Spleen (tissue), 11 donors: ENCODE measurements at regions not wholly inside any gene's neighbourhood (a gene's known extent, or its start where the extent isn't known, plus 50 kb on each side); places are given as distances from the start of the nearest gene placed in this dataset.

Experiments
- DNase-seq: peaks from one replicate; pipeline ENCODE4 v3.0.0-alpha.2; 2020
- H3K27ac ChIP-seq, 8 donors: fragments of 200-600 bp; sonication (generic) in 7 of 8; 1 replicate in 4 of 8; 2 replicates in 4 of 8; pipeline versions ENCODE4 v1.5.0 to v1.8.0; 2016 to 2021; ENCODE audit warnings: inconsistent platforms in 4 of 8, mild to moderate bottlenecking in 4 of 8, moderate library complexity in 1 of 8
- H3K27me3 ChIP-seq, 7 donors: fragments of 200-600 bp; sonication (generic) in 6 of 7; replicated peaks in 1 of 7; 1 replicate in 4 of 7; 2 replicates in 3 of 7; pipeline versions ENCODE4 v1.5.0 to v1.8.0; 2016 to 2021; ENCODE audit warnings: inconsistent platforms in 3 of 7, mild to moderate bottlenecking in 1 of 7
- H3K36me3 ChIP-seq, 6 donors: fragments of 200-600 bp; sonication (generic) in 5 of 6; 1 replicate in 4 of 6; 2 replicates in 2 of 6; pipeline versions ENCODE4 v1.5.0 to v1.8.0; 2016 to 2021; ENCODE audit warnings: inconsistent platforms in 2 of 6
- H3K4me1 ChIP-seq, 6 donors: fragments of 200-600 bp; sonication (generic) in 5 of 6; 1 replicate in 3 of 6; 2 replicates in 3 of 6; pipeline versions ENCODE4 v1.5.0 to v1.8.0; 2016 to 2021; ENCODE audit warnings: inconsistent platforms in 3 of 6
- H3K4me3 ChIP-seq, 8 donors: fragments of 200-600 bp; sonication (generic) in 7 of 8; 1 replicate in 4 of 8; 2 replicates in 4 of 8; pipeline versions ENCODE4 v1.5.0 to v1.8.0; 2016 to 2021; ENCODE audit warnings: inconsistent platforms in 4 of 8, mild to moderate bottlenecking in 4 of 8, moderate library complexity in 2 of 8
- H3K9me3 ChIP-seq, 8 donors: fragments of 200-600 bp; sonication (generic) in 7 of 8; 1 replicate in 4 of 8; 2 replicates in 4 of 8; pipeline versions ENCODE4 v1.5.0 to v1.8.0; 2016 to 2021; ENCODE audit warnings: inconsistent platforms in 4 of 8
- POLR2A ChIP-seq, 3 donors: fragments of 450-650 bp; IDR thresholded peaks; one replicate each; pipeline ENCODE4 v1.5.1; 2017; ENCODE audit warnings: antibody characterized with exemption in 3 of 3, mild to moderate bottlenecking in 1 of 3
- POLR2AphosphoS5 ChIP-seq, 3 donors: sonication (generic); formaldehyde crosslinking; IDR thresholded peaks; one replicate each; pipeline ENCODE4 v1.5.1; 2017; ENCODE audit warnings: antibody characterized with exemption in 3 of 3
- WGBS, 5 donors: extraction: QIAGEN DNeasy Blood & Tissue Kit in 3 of 5; methylation state at CpG; one replicate each; pipeline versions ENCODE4 v1.1.5 to v1.1.7; 2013 to 2018; 5-methylcytosine and 5-hydroxymethylcytosine counted together
- intact Hi-C: fragments of 100-400 bp; cut with DNase I; formaldehyde crosslinking; loops from one replicate; pipeline ENCODE4 v1.15.0; 2023; ENCODE audit warnings: low total_unique reads
- TF ChIP-seq, protein P1 (sequence below), 11 experiments: fragments of 200-600 bp in 7 of 11; fragments of 450-650 bp in 4 of 11; sonication (generic) in 4 of 11; IDR thresholded peaks in 8 of 11; conservative IDR thresholded peaks in 3 of 11; 1 replicate in 7 of 11; 2 replicates in 4 of 11; pipeline versions ENCODE4 v1.4.0 to v1.8.0; 2016 to 2021; ENCODE audit warnings: antibody characterized with exemption in 11 of 11, inconsistent platforms in 4 of 11, mild to moderate bottlenecking in 1 of 11
- donor health status: healthy with polysubstance abuse.
- donor health status: DM: no; HTN: no; CAD: no; lungs with moderate emphysema.
- donor health status: DM: no; HTN: no; CAD: no.
- donor health status: Bipolar disorder and iron deficiency.
- donor health status: healthy.
- donor health status: DM: no; HTN: no; CAD: no.
- donor health status: DM: yes; HTN: yes; CAD: no.

DNA sequence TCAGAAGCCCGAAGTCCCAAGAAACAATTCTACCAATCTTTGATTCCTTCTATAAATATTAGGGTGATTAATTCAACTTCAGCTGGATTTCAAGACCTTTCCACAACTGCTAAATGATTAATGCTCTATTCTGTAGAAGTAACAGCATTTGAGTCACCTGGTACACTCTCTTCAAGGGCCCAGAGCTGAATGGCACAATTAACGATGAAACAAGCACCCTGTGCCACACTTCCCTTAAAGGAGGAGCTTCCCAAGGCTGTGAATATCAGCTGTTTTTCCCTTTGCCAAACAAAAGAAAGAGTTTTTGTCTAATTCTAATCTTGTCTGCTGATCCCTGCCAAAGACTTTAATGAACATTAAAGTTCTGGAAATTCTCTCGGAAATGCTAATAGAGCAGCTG, 56.0 kb downstream of the BOD1L2 start:
- intact Hi-C loops, result no loop called here
- WGBS, 5 donors, result 70 to 83% (median 76%) methylated on average over 3 of the region's 3 CpGs

DNA sequence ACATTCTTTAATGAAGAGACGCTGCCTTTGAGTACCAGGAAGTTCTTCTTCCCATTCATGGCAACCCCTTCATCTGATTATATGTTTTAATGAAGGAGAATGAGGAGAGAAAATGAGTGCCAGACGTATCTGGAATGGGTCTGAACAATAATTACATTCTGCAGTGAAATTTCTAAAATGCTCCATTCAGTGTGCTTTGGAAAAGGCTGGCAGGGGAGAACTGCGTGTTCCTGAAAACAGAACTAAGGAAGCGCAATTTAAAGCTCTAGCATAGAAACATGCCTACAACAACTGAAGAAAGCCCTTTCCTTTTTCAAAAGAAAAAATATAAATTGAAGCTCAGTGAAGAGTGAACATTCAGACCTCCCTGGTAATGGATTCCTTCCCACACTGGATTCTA, 58.8 kb downstream of the BOD1L2 start:
- no peak overlapping the region for H3K27ac ChIP-seq
- H3K27me3 ChIP-seq, result peaks cover 0 to 44% (median 0%) of the 10 kb centered on the region in 7 donors
- no peak overlapping the region for H3K4me3 ChIP-seq
- DNase-seq, result no peak
- TF ChIP-seq POLR2A (IDR thresholded peaks at IDR 0.05), result no peak
- TF ChIP-seq, protein P1, sequence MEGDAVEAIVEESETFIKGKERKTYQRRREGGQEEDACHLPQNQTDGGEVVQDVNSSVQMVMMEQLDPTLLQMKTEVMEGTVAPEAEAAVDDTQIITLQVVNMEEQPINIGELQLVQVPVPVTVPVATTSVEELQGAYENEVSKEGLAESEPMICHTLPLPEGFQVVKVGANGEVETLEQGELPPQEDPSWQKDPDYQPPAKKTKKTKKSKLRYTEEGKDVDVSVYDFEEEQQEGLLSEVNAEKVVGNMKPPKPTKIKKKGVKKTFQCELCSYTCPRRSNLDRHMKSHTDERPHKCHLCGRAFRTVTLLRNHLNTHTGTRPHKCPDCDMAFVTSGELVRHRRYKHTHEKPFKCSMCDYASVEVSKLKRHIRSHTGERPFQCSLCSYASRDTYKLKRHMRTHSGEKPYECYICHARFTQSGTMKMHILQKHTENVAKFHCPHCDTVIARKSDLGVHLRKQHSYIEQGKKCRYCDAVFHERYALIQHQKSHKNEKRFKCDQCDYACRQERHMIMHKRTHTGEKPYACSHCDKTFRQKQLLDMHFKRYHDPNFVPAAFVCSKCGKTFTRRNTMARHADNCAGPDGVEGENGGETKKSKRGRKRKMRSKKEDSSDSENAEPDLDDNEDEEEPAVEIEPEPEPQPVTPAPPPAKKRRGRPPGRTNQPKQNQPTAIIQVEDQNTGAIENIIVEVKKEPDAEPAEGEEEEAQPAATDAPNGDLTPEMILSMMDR (IDR thresholded peaks at IDR 0.05 in 8 of 11, conservative IDR thresholded peaks at IDR 0.05 in 3 of 11), result no peak
- no peak for TF ChIP-seq POLR2AphosphoS5 (IDR thresholded peaks at IDR 0.05)
- H3K4me1 ChIP-seq, result peaks cover 0 to 13% (median 9%) of the 10 kb centered on the region in 6 donors
- H3K9me3 ChIP-seq, result no peaks in the 10 kb centered on the region
- 78 to 86% (median 82%) methylated on average over 4 of the region's 4 CpGs for WGBS, 5 donors
- intact Hi-C loops, result no loop called here
- H3K36me3 ChIP-seq, result no peaks in the 10 kb centered on the region

More for the DNA sequence above, 56.0 kb downstream of the BOD1L2 start:
- H3K27ac ChIP-seq, result no peak overlapping the region
- H3K4me1 ChIP-seq, result no peaks in the 10 kb centered on the region
- no peak for DNase-seq
- TF ChIP-seq, protein P1 (IDR thresholded peaks at IDR 0.05 in 8 of 11, conservative IDR thresholded peaks at IDR 0.05 in 3 of 11), result no peak
- TF ChIP-seq POLR2A (IDR thresholded peaks at IDR 0.05) (no peak), POLR2AphosphoS5 (IDR thresholded peaks at IDR 0.05) (no peak)
- H3K9me3 ChIP-seq, result no peaks in the 10 kb centered on the region
- peaks cover 0 to 19% (median 0%) of the 10 kb centered on the region in 7 donors for H3K27me3 ChIP-seq
- H3K4me3 ChIP-seq, result no peak overlapping the region
- H3K36me3 ChIP-seq, result no peaks in the 10 kb centered on the region

DNA sequence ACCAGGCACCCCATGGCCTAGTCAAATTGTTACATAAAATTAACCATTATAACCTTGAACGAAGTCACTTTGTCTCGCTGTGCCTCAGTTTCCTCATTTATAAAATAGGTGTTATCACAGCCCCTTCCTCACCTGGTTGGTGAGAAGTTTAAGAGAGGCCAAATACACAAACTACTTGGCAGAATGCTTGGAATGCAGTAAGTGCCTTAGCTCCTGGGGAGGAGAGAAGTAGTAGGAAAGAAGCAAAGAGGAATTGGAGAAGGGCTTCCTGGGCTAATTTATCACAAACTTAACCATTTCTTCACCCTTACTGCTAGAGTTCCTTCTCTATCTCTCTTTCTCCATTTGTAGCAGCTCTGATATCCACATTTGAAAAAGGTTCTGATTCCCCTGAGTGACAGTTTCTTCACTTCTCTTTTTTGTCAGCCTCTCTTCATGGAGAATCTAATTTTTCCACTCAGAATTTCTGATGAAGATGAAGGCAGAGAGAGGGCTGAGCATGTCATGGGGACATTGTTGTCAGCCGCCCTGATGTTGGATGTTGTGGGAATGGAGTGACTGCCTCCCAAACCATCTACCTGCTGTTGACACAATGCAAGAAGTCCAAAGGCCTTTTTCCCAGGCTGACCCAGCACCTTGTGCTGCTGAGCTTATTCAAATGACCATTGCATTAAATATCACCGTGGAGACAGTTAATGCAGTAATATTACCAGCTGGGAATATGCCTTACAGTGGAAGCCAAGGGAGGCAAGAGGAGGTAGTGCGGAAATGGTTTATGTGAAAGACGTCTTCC, 60.4 kb downstream of the BOD1L2 start:
- no peak for TF ChIP-seq POLR2AphosphoS5 (IDR thresholded peaks at IDR 0.05)
- TF ChIP-seq, protein P1 (IDR thresholded peaks at IDR 0.05 in 8 of 11, conservative IDR thresholded peaks at IDR 0.05 in 3 of 11), result no peak
- no peak for TF ChIP-seq POLR2A (IDR thresholded peaks at IDR 0.05)
- 68 to 83% (median 79%) methylated on average over 6 of the region's 6 CpGs for WGBS, 5 donors
- no peaks in the 10 kb centered on the region for H3K9me3 ChIP-seq
- intact Hi-C loops, result no loop called here
- no peak overlapping the region for H3K4me3 ChIP-seq
- DNase-seq, result no peak
- H3K4me1 ChIP-seq, result peaks cover 0 to 13% (median 9%) of the 10 kb centered on the region in 6 donors
- no peak overlapping the region for H3K27ac ChIP-seq
- H3K36me3 ChIP-seq, result no peaks in the 10 kb centered on the region
- H3K27me3 ChIP-seq, result peaks cover 0 to 55% (median 0%) of the 10 kb centered on the region in 7 donors

DNA sequence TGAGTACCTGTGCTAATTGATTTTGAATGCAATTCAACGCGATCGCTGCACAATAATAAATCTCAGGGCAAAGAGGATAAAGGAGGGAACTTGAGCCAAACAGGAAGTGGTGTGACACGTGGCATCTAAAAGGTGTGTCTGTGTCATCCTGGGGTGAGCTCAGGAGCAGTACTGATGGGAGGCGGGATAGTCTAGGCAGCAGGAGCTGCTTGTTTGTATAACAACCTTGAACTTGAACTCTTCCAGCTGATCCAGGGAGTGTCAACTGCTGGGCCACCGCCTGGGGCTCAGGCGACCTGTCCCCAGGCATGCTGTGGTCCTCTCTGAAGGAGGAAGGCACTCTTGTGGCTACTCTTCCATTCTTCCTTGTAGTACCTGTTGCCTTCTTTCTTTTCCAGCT, 61.2 kb downstream of the BOD1L2 start:
- no peak for TF ChIP-seq POLR2A (IDR thresholded peaks at IDR 0.05)
- TF ChIP-seq POLR2AphosphoS5 (IDR thresholded peaks at IDR 0.05), result no peak
- TF ChIP-seq, protein P1 (IDR thresholded peaks at IDR 0.05 in 8 of 11, conservative IDR thresholded peaks at IDR 0.05 in 3 of 11), result no peak
- Histone ChIP-seq H3K27ac (no peak overlapping the region), H3K9me3 (no peaks in the 10 kb centered on the region), H3K27me3 (peaks cover 0 to 55% (median 0%) of the 10 kb centered on the region in 7 donors), H3K4me3 (no peak overlapping the region), H3K36me3 (no peaks in the 10 kb centered on the region), H3K4me1 (peaks cover 0 to 13% (median 9%) of the 10 kb centered on the region in 6 donors)
- intact Hi-C loops, result no loop called here
- 68 to 79% (median 72%) methylated on average over 7 of the region's 7 CpGs for WGBS, 5 donors
- no peak for DNase-seq
